HG02798 (cell line): ENCODE measurements at regions not wholly inside any gene's neighbourhood (a gene's known extent, or its start where the extent isn't known, plus 50 kb on each side); places are given as distances from the start of the nearest gene placed in this dataset.
A peak's percentile ranks its signal among the peaks of the same experiment; 100 is the strongest.
"Not testable (repeated sequence)": the region's sequence is repeated elsewhere in the genome, so short reads cannot be mapped to it uniquely, and the experiment has no call there.

Experiments used
- ATAC-seq: cut with Tn5 transposase; IDR thresholded peaks from one replicate; pipeline ENCODE4 v1.9.1; 2021; ENCODE audit warnings: mild to moderate bottlenecking; ENCODE audit not compliant: unreplicated experiment, poor library complexity

DNA sequence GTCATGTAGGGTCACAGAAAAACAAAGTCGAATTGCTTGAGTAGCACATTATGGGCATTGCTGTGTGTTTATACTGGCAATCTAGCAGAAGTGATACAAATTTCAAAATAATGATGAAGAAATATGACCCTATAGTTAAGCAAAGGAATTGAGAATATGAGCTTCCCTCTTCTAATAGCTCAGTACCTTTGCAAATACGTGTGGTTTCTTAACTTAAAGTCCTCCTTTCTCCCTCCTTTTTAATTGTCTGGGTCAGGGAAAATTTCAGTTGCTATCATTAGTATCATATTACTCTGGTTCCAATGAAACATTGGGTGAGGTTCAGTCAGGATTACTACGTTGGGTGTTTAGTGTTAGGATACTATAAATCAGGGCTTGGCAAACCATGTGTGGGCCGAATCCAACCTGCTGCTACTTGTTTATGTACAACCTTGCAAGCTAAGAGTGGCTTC, 166.8 kb upstream of the CARMIL1 start:
- no peak for ATAC-seq

- ATAC-seq, result no peak
These were observed 165.7 kb upstream of the CARMIL1 start for GRCh38 chr6:25113436-25113835.

GRCh38 chr6:25118038-25118437, 161.1 kb upstream of the CARMIL1 start:
- ATAC-seq, result no peak

DNA sequence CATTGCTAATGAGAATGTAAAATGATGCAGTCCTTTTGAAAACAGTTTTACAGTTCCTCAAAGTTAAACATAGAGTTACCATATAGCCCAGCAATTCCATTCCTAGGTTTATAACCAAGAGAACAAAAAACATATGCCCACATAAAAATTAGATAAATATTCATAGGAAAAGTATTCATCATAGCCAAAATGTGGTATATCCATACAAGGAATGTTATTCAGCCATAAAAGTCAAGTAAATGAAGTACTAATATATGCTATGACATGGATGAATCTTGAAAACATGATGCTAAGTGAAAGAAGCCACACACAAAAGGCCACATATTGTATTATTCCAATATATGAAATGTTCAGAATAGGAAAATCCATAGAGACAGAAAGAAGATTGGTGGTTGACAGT, 158.0 kb upstream of the CARMIL1 start:
- no peak for ATAC-seq

DNA sequence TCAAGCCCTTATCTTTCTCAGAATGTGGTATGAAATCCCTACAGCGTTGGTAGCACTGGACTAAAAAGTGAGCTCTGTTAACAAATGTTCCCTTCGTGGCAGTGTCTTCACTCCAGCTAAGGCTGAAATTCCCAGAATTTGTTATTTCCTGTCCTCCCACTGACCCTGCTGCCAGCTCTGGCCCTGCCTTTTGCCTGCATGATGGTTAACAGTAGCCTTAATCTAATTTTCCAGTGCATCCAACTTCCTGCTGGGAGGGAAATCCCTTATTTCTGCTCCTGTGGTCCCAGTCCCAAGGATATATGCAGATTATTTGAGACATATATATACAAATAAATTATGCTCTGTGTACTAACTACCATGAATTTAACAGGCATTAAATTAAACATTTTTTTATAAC, 157.2 kb upstream of the CARMIL1 start:
- no peak for ATAC-seq

GRCh38 chr6:25122622-25123237, 156.4 kb upstream of the CARMIL1 start:
- no peak for ATAC-seq

- no peak for ATAC-seq
These were observed 154.9 kb upstream of the CARMIL1 start for GRCh38 chr6:25124216-25124715.

DNA sequence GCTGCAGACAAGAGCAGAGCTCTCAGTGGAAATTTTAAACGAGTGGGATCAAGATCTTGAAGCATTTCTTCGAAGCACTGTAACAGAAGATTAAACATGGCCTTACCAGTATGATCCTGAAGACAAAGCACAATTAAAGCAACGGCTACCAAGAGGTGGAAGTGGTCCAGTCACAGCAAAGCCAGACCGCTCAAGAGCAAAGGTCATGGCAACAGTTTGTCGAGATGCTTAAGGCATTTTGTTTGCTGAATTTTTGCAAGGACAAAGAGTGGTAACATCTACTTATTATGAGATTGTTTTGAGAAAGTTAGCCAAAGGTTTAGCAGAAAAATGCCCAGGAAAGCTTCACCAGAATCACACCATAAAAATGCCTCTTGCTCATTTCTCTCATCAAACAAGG, 153.4 kb upstream of the CARMIL1 start:
- ATAC-seq, result no peak

GRCh38 chr6:25127076-25127837, 151.9 kb upstream of the CARMIL1 start:
- ATAC-seq, result no peak

- no peak for ATAC-seq
These were observed 148.7 kb upstream of the CARMIL1 start for GRCh38 chr6:25130518-25130917.

DNA sequence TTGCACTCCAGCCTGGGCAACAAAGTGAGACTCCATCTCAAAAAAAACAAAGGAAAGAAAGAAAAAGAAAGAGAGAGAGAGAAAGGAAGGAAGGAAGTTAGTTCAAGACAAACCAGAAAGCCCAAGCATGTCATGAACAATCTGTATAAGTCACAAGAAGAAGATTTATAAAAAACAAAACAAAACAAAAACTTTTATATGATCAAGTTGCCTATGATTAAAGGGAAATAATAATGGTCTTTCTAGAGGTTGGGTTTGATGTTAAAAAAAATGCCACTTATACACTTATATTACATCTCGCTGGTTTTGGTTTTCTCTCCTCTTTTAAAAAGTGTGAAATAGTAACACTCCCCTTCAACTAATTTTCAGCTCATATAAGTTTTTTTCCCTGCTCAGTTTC, 146.2 kb upstream of the CARMIL1 start:
- ATAC-seq, result no peak

DNA sequence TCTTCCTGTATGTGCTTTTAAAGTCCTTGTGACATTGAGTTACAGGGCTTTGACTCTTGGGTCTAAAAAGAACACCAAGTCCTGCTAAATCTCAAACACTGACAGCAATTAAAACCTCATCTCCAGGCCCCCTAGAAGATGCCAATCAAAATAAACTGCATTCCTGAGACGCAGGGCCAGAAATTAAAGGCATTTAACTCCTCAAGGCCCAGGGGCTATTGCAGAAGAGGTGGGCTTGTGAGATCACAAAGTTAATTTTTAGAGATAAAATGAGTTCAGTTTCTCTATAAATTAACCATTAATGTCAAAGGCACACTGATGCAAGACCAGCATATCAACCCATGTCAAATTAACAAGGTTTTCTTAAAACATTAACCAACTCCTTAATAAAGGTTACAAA, 145.6 kb upstream of the CARMIL1 start:
- no peak for ATAC-seq

- ATAC-seq, result no peak
These were observed 142.3 kb upstream of the CARMIL1 start for GRCh38 chr6:25136854-25137253.

DNA sequence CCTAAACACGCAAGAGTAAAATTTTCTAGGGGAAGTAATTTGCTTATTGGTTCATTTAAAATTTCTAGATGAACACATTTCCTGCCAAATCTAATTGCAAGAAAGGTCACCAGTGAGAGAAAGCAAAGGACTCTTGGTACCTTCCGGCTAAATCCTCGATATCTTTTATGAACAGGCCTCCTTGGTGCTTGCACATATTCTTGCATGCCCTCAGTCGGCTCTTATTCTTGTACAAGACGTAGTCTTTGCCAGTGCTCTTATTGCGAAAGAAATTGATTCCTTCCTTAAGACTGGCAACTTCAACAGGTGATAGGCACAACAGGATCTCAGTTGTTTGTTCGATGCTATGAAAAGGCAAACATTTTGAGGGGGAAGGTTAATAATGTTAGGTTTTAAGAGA, 141.7 kb upstream of the CARMIL1 start:
- no peak for ATAC-seq

DNA sequence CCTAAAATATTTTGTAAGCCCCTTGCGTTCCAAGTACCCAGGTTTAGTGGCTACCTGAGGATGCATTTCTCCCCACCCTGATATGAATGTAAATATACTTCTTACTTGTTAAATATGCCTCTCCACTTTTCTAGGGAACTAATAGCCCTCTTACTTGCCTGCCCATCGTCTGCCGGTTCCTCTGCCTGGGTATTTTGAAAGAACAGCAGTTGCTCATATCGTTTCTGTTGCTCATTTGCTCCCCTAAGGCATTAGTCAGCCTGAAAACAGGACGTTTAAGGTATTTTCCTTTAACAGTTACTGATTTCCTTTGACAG, 141.3 kb upstream of the CARMIL1 start:
- ATAC-seq, result no peak

GRCh38 chr6:25138233-25138933, 140.8 kb upstream of the CARMIL1 start:
- ATAC-seq, result peak; percentile 95

GRCh38 chr6:25138934-25139415, 140.2 kb upstream of the CARMIL1 start:
- no peak for ATAC-seq

DNA sequence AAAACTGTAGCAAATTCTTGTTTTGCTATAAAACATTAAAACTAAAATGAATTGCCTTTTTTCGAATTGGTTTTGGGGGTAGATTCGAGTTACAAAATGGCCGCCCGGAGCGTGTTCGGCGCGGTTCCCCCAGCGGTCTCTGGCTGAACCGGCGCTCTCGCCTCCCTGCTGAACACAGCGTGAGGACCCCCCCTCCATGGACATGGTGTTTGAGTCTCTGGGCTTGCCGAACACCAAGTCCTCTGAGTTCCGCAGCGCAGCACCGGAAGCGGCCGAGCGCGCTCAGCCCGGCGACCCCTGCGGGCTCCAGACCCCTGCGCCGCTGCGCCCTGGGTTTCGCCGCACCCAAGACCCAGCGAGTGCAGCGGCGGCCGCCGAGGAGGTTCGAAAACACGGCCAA, 139.6 kb upstream of the CARMIL1 start:
- ATAC-seq, result not testable (repeated sequence)

DNA sequence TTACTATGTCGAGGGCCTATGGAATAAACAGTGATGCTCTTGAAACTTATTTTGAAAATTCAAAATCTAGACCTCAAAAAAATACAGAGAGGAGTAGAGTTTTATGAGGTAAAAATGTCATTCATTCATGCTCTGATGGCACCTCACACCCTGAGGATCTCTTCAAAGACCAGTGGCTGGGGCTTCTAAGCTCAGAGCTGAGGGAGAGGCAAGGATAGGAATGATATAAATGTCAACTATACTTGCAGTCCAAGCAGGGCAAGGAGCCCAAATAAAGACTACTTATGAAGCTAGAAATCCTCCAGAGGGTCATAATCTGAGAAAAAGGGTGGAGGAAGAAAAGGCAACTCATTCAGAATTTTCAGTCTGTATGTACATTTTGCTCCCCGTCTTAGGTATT, 136.7 kb upstream of the CARMIL1 start:
- no peak for ATAC-seq

DNA sequence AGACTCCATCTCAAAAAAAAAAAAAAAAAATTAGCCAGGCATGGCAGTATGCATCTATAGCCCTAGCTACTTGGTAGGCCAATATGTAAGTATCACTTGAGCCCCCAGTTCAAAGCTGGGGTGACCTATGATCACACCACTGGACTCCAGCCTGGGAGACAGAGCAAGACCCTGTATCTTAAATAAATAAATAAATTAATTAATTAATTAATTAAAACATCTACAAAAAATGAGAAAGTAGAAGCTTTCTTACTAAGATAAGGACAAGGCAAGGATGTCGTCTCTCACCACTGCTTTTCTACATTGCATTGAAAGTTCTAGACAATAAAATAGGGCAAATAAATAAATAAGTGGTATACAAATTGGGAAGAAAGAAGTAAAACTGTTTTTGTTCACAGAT, 134.3 kb upstream of the CARMIL1 start:
- ATAC-seq, result no peak

DNA sequence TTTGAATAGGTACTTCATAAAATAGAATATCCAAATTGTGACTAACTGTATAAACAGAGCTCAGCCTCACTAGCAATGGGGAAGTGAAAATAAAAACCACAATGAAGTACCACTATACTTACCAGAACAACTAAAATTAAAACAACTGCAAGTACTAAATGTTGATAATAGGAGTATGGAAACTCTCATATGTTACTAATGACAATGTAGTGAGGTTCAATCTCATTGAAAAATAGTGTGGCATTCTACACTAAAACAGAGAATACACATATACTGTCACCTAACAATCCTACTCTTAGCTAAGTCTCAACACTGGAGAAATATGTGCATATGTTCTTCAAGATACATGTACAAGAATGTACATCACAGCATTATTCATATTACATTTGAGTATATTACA, 132.0 kb upstream of the CARMIL1 start:
- ATAC-seq, result peak; percentile 99
